NCI-H2107 treated with DMSO at 0.1 percent for 48 hours (cell line): ENCODE measurements at regions not wholly inside any gene's neighbourhood (a gene's known extent, or its start where the extent isn't known, plus 50 kb on each side); places are given as distances from the start of the nearest gene placed in this dataset.

Experiments used
- DNase-seq: peaks from one replicate; lab custom pipeline; 2025; ENCODE audit not compliant: unreplicated experiment; lab: John Stamatoyannopoulos, UW

DNA sequence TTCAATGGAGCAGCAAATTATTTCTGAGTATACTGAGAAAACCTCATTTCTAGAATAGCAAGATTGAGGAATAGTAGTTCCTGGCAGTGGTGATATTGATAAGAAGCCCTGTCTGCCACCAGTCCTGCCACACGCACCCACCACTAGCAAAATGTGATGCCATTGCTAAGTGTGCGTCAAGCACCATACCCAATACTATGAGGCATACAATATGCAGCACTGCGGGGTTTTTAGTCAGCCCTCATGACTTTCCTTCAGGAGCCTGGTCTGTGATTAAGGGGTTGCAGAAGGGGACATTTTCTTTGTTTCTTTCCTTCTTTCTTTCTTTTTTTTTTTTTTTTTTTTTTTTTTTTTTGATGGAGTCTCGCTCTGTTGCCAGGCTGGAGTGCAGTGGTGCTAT lies 128.7 kb upstream of the USP38 start:
- DNase-seq = no peak

DNA sequence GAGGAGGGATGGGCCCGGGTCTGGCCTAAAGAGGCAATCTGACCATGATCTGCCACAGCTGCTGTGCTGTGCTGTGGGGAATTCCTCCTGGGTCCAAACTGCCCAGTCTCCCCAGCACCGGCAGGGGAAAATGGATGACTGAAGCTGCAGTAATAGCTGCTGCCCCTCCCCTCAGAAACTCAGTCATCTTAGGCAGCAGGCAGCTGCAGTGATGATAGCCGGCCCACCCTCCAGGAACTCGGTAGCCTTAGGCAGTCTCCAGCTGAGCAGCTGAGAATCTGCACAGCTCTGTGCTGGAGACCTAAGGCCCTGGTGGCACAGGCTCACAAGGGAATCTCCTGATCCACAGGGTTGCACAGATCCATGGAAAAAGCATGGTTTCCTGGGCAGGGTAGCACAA lies 113.4 kb upstream of the USP38 start:
- no peak for DNase-seq

DNA sequence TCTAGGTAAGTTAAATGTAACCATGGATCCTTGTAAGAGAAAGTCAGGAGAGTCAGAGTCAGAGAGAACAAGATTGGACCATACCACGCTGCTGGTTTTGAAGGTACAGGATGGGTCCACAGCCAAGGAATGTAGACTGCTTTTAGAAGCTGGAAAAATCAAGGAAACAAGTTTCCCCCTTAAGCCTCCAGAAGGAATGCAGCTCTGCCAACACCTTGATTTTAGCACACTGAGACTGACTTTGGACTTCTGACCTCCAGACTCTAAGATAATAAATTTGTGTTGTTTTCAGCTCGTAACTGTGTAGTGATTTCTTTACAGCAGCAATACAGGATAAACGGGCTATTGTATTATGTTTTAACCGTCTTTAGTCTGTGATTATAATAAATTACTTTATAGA lies 108.0 kb upstream of the USP38 start:
- no peak for DNase-seq

DNA sequence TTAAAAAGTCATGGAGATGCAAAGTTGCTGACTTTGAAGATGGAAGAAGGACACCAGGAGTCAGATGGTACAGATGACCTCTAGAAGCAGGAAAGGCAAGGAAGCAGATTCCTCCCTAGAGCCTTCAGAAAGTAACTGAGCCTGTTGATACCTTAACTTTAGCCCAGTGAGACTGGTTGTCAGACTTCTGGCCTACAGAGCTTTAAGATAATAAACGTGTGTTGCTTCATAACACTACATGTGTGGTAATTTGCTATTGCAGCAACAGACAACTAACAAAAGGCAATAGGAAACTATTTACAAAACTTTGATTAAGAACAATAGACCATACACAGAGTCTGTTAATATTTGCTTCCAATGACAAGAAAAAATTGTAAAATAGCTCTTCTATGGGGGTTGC lies 102.0 kb upstream of the USP38 start:
- DNase-seq = no peak

DNA sequence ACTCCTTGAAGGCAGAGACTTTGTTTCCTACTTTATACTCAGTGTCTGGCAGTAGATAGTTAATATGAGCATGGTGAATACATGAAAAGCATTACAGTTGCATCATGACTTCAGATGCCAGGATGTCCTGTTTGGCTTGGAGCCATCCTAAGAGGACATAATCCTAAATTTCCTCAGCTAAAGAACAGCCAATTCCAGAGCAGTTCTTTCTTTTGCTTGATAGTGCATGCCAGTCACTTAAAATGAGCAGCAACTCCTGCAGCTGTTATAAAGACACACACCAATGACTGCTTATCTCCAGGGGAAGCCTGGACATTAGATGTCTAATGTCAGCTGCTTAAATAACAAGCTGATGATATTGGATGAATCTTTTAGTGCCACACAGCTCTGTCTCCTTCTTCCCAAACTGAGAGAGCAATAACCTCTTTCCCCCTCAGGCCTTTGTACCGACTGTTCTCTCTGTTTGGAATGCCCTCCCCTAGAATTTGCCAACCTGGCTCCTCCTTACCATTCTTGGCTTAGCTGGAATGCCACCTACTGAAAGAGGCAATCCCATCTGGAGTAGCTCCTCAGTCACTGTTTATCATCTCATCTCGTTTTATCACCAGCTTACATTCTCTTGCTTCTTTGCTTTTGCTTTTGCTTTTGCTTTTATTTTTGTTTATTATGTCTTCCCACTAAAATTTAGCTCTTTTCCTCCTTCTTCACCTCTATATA lies 100.8 kb upstream of the USP38 start:
- no peak for DNase-seq

DNA sequence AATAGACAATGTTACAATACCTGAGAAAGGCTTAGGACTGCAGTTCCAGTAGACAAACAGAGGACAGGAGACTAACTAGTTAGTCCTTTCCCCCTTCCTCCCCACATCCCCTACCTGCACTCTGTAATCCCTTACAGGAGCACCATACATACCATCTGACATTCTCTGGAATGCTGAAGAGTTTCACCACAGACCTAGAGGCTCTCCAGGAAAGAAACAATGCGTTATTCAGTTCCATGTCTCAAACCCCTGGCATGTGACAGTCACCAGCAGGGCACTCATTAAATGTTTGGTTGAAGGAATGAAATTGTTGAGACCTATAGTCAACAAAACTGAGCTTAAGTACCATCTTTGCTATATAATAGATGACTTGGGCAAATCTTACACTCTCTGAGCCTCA lies 100.2 kb upstream of the USP38 start:
- DNase-seq = no peak

DNA sequence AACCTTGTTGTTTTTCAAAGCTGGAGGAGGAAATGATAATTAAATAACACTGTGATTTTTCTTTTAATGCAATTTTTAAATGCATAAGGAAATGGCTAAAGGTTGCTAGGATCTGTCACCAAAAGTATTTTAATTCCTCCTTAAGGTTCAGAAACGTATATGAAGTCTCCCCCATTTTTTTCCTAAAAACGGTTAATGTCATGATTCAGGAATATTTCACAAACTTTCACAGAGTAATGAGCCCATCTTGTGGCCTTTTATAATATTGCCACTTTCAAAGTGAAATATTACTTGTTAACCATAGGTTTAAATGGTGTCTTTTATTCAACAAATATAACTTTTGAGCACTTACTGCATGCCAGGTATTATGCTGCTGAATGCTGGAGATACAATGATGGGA lies 99.5 kb upstream of the USP38 start:
- no peak for DNase-seq

DNA sequence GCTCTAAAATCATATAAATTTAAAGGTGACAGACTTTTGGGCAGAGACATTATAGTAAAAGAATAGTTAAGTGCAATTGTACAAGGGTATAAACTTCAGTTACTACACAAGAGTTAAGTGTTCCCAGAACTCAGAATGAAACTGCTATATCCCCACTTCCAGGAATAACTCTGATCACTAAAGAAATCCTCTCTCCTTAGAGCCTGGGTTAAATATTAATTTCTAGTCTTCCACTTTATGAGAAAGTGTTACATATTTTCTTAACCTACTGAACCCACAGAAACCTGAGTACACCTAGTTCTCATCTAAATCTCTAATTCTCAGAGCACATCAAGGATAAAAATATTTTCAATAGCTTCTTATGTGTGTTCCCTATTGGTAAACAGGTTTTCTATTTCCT lies 99.1 kb upstream of the USP38 start:
- no peak for DNase-seq

DNA sequence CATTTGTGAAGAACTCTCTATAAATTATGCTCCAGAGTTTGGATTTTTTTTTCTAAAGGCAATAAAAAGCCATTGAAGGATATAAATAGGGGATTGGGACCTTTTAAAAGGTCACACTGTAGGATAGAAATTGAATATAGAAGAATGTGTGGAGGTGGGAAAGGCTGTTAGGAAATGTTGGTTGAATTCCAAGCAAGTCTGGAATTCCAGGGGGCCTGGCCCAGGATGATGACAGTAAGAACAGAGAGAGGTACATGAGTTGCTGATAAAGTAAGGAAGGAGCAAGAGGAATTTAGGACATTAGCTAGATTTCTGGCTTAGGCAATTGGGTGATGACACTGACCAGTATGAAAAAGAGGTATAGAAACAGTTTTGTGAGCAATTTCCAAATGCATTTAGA lies 95.4 kb upstream of the USP38 start:
- no peak for DNase-seq

DNA sequence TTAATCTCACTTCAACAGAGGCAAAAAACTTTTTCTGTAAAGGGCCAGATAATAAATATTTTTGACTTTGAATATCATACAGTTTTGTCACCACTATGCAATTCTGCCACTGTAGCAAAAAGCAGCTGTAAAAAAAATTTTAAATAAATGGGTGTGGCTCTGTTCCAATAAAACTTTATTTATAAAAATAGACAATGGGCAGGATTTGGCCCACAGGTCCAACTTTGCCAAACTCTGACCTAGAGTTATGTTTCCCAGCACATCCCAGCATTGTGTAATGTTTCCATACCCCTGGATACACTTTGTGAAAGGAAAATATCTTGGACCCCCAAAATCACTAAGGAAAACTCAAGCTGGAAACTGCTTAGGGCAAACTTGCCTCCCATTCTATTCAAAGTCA lies 94.9 kb upstream of the USP38 start:
- DNase-seq = no peak

DNA sequence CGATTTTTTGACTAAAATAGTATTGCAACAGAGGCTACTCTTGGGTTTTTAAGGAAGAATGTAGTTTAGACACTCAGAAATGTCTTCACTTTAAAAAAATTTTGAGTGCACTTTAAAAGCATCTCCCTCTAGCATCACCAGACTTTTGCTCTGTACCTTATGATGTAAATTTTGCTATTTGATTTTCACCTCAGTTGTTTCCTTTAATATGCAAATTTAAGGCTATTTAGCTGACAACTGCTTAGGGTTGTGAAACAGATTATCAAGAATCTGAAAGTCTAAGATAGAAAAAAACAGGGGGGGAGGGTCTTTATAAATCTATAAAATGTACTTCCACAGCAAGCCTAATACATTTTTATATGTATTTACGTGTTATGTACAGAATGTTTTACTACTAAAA lies 92.9 kb upstream of the USP38 start:
- no peak for DNase-seq

DNA sequence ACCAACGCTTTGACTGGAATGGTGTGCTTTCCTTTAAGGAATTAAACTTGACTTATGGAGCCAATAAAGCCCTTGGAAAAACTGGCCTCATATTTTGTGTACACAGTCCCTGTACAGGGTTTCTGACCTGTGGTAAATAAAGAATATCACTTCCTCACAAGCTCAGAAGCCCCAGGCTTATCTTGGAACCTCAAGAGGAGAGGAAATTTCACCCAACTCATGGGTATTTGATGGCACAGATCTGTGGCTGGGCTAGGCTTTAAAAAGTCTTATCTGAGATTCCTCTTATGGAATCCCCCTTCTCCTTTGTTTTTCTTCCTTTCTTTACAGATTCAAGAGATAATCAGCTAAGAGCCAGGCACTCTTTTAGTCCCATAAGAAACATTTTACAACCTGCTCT lies 89.3 kb upstream of the USP38 start:
- no peak for DNase-seq

DNA sequence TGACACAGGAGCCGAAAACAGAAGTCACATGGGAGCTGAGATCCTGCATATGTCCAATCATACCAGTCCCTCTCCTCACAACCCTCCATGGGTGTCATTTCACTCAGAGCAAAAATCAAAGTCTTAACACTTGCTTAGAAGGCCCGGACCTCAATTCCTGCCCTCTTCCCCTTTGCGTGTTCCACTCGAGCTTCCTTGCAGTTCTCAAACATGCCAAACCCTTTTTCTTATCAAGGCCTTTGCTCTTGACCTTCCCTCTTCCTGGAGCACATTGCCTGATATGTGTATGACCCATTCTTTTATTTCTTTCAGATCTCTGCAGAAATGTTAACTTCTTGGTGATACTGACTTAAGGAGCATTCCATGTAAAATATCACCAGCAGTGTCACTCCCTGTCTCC lies 87.0 kb upstream of the USP38 start:
- no peak for DNase-seq

DNA sequence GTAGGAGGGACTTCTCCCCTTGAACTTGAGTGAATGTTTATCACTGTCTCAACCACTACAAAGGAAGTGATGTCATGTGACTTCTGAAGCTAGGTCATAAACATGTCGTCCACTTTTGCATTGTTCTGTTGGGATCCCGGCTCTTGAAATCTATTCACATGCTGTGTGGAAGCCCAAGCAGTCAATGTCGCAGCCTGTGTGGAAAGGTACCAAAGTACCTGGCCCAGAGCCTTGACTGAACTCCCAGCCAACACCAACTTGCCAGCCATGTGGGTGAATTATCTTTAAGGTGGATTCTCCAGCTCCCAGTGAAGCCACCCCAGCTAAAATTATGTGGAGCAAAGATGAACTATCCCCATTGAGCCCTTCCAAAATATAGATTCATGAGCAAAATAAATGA lies 85.0 kb upstream of the USP38 start:
- no peak for DNase-seq

DNA sequence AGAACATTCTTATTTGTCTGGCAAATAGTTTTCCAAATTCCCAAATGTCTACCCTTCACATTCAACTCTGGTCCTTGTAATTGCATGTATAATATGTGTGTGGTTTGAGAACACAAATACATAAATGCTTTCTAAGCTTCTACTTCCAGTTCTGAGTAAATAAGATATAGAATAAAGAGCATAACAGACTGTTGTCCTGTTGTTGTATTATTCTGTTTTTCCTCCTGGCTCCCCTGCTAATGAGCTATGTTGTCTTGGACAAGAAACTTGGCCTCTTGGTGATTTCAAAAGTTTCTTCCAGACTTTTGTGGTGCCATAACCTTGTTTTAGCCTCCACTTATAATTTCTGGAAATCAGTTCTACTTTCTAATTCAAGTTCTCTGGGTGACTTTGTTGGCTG lies 75.3 kb upstream of the USP38 start:
- DNase-seq = no peak

DNA sequence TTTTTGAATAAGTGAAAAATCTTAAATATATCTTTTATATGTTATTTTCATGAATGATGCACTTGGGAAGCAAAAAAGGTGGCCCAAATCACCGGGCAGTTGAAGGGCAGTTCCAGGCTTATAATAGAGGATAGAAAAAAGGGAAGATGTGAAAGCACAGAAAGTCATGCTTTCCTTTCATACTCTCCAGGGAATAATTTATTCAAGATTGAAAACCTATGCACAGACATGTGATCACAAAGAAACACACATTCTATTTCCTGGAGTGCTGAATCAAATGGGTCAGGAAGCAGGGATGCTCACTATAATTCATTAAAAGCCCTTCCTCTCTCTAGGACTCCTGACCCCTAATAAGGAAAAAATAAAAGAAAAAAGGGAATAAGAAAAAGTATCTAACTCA lies 66.1 kb upstream of the USP38 start:
- no peak for DNase-seq

DNA sequence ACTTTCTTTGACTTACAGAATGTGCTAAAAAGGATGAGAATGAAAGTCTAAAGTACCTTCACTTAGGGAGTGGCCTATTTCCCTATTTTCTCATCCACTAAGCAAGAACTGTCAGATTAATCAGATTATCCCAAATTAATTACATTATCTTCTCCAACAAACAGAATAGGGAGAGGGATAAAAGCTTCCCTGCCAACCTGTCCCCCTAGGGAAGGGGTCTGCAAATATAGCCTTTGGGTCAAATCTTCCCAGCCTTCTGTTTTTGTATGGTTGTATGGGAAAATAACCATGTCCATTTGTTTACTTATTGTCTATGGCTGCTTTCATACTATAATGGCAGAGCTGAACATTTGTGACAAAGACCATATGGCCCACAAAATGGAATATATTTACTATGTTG lies 57.1 kb upstream of the USP38 start:
- DNase-seq = no peak

DNA sequence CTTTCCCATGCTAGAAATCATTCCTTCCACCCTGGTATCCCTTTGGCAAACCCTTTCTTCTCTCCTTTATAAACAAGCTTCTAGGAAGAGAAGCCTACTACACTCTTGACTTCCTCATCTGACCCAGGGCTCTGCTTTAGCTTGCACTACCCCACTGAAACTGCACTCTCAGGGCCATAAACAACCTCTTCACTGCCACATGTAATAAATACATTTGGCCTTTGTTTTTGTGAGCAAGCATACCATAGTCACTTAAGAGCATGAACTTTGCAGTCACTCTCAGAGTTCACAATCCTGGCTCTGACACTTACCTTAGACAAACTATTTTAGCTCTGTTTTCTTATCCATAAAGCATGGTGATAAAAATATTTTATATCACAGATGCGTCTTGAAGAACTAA lies 50.7 kb upstream of the USP38 start:
- no peak for DNase-seq
